ENCODE measurements at regions not wholly inside any gene's neighbourhood (a gene's known extent, or its start where the extent isn't known, plus 50 kb on each side); places are given as distances from the start of the nearest gene placed in this dataset.

DNA sequence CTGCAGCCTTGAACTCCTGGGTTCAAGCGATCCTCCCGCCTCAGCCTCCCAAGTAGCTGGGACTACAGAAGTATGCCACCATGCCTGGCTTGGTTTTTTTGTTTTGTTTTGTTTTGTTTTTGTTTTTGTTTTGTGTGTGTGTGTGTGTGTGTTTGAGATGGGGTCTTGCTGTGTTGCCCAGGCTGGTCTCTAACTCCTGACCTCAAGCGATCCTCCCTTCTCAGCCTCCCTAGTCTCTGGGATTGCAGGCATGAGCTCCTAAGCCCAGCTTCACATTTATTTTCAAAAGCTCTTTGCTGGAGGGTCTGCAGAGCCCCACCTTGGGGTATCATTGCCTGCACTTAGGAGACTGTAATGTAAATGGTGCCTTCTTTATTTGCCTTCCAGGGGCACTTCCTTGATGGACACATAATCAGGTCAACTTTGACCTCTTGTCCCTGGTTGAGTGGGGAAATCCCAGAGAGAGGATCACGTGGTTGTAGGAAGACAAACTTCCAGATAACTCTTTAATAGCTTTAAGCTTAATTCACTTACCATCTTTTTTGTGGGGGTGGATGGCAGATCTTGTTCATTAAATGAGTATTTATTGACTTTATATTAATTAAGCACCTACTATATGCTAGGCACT lies 72.9 kb upstream of the NPAS1 start:
- no TSS peak for BruUV-seq (replicated peaks)
- Histone ChIP-seq H3K36me3 (ENCODE audit: control insufficient read depth, insufficient read depth, low read length) (no peaks in the 10 kb centered on the region), H3K4me1 (ENCODE audit: control insufficient read depth, insufficient read depth, low read length) (peaks cover 16% of the 10 kb centered on the region), H3K9me3 (ENCODE audit: control insufficient read depth, insufficient read depth, low read depth, low read length) (no peaks in the 10 kb centered on the region), H3K4me3 (ENCODE audit: low read depth in 2 of 2, low read length in 2 of 2) (no peak overlapping the region), H3K27me3 (ENCODE audit: control insufficient read depth, insufficient read depth, low read length) (no peaks in the 10 kb centered on the region), H3K27ac (ENCODE audit: low read length) (no peak overlapping the region)
- no peak for TF ChIP-seq TCF7L2 (IDR thresholded peaks at IDR 0.05; ENCODE audit: low read depth, low read length)
- TF ChIP-seq, protein P1, sequence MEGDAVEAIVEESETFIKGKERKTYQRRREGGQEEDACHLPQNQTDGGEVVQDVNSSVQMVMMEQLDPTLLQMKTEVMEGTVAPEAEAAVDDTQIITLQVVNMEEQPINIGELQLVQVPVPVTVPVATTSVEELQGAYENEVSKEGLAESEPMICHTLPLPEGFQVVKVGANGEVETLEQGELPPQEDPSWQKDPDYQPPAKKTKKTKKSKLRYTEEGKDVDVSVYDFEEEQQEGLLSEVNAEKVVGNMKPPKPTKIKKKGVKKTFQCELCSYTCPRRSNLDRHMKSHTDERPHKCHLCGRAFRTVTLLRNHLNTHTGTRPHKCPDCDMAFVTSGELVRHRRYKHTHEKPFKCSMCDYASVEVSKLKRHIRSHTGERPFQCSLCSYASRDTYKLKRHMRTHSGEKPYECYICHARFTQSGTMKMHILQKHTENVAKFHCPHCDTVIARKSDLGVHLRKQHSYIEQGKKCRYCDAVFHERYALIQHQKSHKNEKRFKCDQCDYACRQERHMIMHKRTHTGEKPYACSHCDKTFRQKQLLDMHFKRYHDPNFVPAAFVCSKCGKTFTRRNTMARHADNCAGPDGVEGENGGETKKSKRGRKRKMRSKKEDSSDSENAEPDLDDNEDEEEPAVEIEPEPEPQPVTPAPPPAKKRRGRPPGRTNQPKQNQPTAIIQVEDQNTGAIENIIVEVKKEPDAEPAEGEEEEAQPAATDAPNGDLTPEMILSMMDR (IDR thresholded peaks at IDR 0.05), result no peak
- no peak for TF ChIP-seq POLR2AphosphoS5 (IDR thresholded peaks at IDR 0.05; ENCODE audit: low read depth, low read length)
- no peak for TF ChIP-seq SIN3A (IDR thresholded peaks at IDR 0.05; ENCODE audit: borderline replicate concordance, insufficient read depth, low read depth, low read length)
- TF ChIP-seq, protein P2, sequence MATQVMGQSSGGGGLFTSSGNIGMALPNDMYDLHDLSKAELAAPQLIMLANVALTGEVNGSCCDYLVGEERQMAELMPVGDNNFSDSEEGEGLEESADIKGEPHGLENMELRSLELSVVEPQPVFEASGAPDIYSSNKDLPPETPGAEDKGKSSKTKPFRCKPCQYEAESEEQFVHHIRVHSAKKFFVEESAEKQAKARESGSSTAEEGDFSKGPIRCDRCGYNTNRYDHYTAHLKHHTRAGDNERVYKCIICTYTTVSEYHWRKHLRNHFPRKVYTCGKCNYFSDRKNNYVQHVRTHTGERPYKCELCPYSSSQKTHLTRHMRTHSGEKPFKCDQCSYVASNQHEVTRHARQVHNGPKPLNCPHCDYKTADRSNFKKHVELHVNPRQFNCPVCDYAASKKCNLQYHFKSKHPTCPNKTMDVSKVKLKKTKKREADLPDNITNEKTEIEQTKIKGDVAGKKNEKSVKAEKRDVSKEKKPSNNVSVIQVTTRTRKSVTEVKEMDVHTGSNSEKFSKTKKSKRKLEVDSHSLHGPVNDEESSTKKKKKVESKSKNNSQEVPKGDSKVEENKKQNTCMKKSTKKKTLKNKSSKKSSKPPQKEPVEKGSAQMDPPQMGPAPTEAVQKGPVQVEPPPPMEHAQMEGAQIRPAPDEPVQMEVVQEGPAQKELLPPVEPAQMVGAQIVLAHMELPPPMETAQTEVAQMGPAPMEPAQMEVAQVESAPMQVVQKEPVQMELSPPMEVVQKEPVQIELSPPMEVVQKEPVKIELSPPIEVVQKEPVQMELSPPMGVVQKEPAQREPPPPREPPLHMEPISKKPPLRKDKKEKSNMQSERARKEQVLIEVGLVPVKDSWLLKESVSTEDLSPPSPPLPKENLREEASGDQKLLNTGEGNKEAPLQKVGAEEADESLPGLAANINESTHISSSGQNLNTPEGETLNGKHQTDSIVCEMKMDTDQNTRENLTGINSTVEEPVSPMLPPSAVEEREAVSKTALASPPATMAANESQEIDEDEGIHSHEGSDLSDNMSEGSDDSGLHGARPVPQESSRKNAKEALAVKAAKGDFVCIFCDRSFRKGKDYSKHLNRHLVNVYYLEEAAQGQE (IDR thresholded peaks at IDR 0.05; ENCODE audit: insufficient read depth in 1 of 2, low read depth in 2 of 2, low read length in 1 of 2), result no peak
- no peak for ATAC-seq
- DNase-seq (ENCODE audit: low read depth, low spot score), result no peak
- intact Hi-C loops (cut with micrococcal nuclease; ENCODE audit: unreplicated experiment) (no loop called here), in situ Hi-C loops (cut with HindIII; ENCODE audit: low pct_unique_long_range_greater_than_20kb, low sequenced_read_pairs) (no loop called here)
- ChIA-PET CTCF (interaction anchor here (0.6 kb wide), 1 partner anchor 1233 kb away, joined by 3 read pairs; no protein-coding TSS in a partner anchor), POLR2A (no interaction called here)

DNA sequence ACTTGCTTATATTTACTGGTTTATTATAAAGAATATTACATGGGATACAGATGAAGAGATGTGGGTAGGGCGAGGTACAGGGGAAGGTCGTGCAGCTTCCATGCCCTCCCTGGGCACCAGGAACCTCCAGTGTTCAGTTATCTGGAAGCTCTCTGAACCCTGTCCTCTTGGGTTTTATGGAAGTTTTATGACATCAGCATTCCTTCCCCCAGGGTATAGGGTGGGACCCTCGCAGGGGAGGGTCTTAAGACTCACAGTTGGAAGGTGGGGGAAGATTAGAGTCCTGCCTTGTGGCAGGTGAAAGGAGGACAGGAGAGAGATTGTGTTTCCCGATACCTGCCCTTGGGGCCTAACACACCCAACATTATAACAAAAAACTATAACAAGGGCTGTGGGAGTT lies 71.8 kb upstream of the NPAS1 start:
- ATAC-seq, result no peak
- peaks cover 16% of the 10 kb centered on the region for H3K4me1 ChIP-seq (ENCODE audit: control insufficient read depth, insufficient read depth, low read length)
- in situ Hi-C loops (cut with HindIII; ENCODE audit: low pct_unique_long_range_greater_than_20kb, low sequenced_read_pairs) (no loop called here), intact Hi-C loops (cut with micrococcal nuclease; ENCODE audit: unreplicated experiment) (no loop called here)
- no peaks in the 10 kb centered on the region for H3K9me3 ChIP-seq (ENCODE audit: control insufficient read depth, insufficient read depth, low read depth, low read length)
- POLR2A ChIA-PET, result no interaction called here
- no peak for DNase-seq (ENCODE audit: low read depth, low spot score)
- TF ChIP-seq SIN3A (IDR thresholded peaks at IDR 0.05; ENCODE audit: borderline replicate concordance, insufficient read depth, low read depth, low read length), result no peak
- no peak for TF ChIP-seq TCF7L2 (IDR thresholded peaks at IDR 0.05; ENCODE audit: low read depth, low read length)
- CTCF ChIA-PET, result no interaction called here
- H3K27me3 ChIP-seq (ENCODE audit: control insufficient read depth, insufficient read depth, low read length), result no peaks in the 10 kb centered on the region
- no peak overlapping the region for H3K27ac ChIP-seq (ENCODE audit: low read length)
- no TSS peak for BruUV-seq (replicated peaks)
- H3K4me3 ChIP-seq (ENCODE audit: low read depth in 2 of 2, low read length in 2 of 2), result no peak overlapping the region
- H3K36me3 ChIP-seq (ENCODE audit: control insufficient read depth, insufficient read depth, low read length), result no peaks in the 10 kb centered on the region

DNA sequence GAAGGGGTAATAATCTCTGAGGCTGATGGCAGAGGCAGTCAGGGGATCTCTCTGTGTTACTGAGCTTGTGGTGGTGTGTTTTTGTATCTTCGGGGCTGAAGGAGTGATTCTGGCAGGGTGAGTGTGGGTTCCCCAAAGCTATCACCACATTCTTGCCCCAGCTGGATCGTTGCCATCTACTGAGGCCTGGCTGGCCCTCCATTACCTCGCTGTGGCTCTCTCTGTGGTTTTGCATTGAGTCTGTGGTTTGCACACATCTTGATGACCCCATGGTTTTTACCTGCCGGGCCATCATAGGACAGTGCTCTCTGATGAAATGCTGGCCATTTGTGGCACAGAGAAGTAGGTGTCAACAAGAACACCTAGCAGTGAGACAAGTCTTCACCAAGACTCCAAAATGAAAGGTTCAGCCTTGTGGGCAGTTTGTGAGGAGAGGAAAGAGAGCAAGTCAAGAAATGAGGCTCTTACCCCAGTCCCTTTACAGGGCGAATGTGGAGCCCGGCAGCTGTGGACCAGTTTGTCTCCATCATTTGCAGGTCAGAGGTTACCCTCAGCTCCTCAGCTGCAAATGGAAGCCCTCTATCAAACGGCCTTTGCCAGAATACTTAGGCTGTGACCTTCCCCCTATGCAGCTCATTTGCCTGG lies 69.0 kb upstream of the NPAS1 start:
- H3K27me3 ChIP-seq (ENCODE audit: control insufficient read depth, insufficient read depth, low read length), result no peaks in the 10 kb centered on the region
- intact Hi-C loops (cut with micrococcal nuclease; ENCODE audit: unreplicated experiment) (no loop called here), in situ Hi-C loops (cut with HindIII; ENCODE audit: low pct_unique_long_range_greater_than_20kb, low sequenced_read_pairs) (no loop called here)
- CTCF ChIA-PET, result no interaction called here
- H3K4me3 ChIP-seq (ENCODE audit: low read depth in 2 of 2, low read length in 2 of 2), result no peak overlapping the region
- H3K36me3 ChIP-seq (ENCODE audit: control insufficient read depth, insufficient read depth, low read length), result no peaks in the 10 kb centered on the region
- peak; percentile 11; the same call in 1 of the 2 replicates for ATAC-seq
- POLR2A ChIA-PET, result no interaction called here
- no peak for TF ChIP-seq TCF7L2 (IDR thresholded peaks at IDR 0.05; ENCODE audit: low read depth, low read length)
- TF ChIP-seq, protein P1 (IDR thresholded peaks at IDR 0.05), result no peak
- TF ChIP-seq, protein P2 (IDR thresholded peaks at IDR 0.05; ENCODE audit: insufficient read depth in 1 of 2, low read depth in 2 of 2, low read length in 1 of 2), result no peak
- no peak for TF ChIP-seq POLR2AphosphoS5 (IDR thresholded peaks at IDR 0.05; ENCODE audit: low read depth, low read length)
- no peak for TF ChIP-seq SIN3A (IDR thresholded peaks at IDR 0.05; ENCODE audit: borderline replicate concordance, insufficient read depth, low read depth, low read length)
- H3K4me1 ChIP-seq (ENCODE audit: control insufficient read depth, insufficient read depth, low read length), result peaks cover 29% of the 10 kb centered on the region
- BruUV-seq (replicated peaks), result no TSS peak
- no peak for DNase-seq (ENCODE audit: low read depth, low spot score)
- H3K27ac ChIP-seq (ENCODE audit: low read length), result no peak overlapping the region
- no peaks in the 10 kb centered on the region for H3K9me3 ChIP-seq (ENCODE audit: control insufficient read depth, insufficient read depth, low read depth, low read length)
